ENCODE measurements at regions not wholly inside any gene's neighbourhood (a gene's known extent, or its start where the extent isn't known, plus 50 kb on each side); places are given as distances from the start of the nearest gene placed in this dataset.

- H3K27ac ChIP-seq = no peak overlapping the region
- H3K36me3 ChIP-seq = no peaks in the 10 kb centered on the region
- no peak overlapping the region for H3K4me3 ChIP-seq (ENCODE audit: low read depth, low read length)
- DNase-seq = no peak
- peaks cover 2% of the 10 kb centered on the region for H3K9me3 ChIP-seq (ENCODE audit: severe bottlenecking)
- TF ChIP-seq, protein P1, sequence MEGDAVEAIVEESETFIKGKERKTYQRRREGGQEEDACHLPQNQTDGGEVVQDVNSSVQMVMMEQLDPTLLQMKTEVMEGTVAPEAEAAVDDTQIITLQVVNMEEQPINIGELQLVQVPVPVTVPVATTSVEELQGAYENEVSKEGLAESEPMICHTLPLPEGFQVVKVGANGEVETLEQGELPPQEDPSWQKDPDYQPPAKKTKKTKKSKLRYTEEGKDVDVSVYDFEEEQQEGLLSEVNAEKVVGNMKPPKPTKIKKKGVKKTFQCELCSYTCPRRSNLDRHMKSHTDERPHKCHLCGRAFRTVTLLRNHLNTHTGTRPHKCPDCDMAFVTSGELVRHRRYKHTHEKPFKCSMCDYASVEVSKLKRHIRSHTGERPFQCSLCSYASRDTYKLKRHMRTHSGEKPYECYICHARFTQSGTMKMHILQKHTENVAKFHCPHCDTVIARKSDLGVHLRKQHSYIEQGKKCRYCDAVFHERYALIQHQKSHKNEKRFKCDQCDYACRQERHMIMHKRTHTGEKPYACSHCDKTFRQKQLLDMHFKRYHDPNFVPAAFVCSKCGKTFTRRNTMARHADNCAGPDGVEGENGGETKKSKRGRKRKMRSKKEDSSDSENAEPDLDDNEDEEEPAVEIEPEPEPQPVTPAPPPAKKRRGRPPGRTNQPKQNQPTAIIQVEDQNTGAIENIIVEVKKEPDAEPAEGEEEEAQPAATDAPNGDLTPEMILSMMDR (IDR thresholded peaks at IDR 0.05; ENCODE audit: low read depth, low read length) = no peak
- H3K27me3 ChIP-seq (ENCODE audit: insufficient read depth, low read depth, severe bottlenecking) = no peaks in the 10 kb centered on the region
Measured at GRCh38 chr18:56248610-56249235, 389.7 kb downstream of the TXNL1 start.

DNA sequence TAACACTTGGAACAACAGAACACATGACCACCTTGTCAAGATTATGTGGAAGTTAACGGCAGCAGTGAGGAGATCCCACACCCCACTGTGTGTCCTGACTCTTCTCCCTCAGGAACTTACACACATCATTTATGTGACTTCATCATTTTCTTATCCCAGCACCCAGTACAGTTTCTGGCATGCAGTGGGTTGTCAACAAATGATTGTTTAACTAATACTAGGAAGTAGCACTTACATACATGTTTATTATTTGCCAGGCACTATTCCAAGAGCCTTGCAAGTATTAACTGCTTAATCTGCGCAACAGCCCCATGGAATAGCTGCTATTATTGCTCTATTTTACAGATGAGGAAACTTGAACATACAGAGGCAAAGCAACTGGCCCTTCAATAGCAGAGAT is 391.5 kb downstream of the TXNL1 start:
- H3K9me3 ChIP-seq (ENCODE audit: severe bottlenecking) = peaks cover 10% of the 10 kb centered on the region
- H3K27ac ChIP-seq = no peak overlapping the region
- no peaks in the 10 kb centered on the region for H3K36me3 ChIP-seq
- DNase-seq = no peak
- H3K4me3 ChIP-seq (ENCODE audit: low read depth, low read length) = no peak overlapping the region
- TF ChIP-seq, protein P1 (IDR thresholded peaks at IDR 0.05; ENCODE audit: low read depth, low read length) = no peak
- no peaks in the 10 kb centered on the region for H3K27me3 ChIP-seq (ENCODE audit: insufficient read depth, low read depth, severe bottlenecking)

DNA sequence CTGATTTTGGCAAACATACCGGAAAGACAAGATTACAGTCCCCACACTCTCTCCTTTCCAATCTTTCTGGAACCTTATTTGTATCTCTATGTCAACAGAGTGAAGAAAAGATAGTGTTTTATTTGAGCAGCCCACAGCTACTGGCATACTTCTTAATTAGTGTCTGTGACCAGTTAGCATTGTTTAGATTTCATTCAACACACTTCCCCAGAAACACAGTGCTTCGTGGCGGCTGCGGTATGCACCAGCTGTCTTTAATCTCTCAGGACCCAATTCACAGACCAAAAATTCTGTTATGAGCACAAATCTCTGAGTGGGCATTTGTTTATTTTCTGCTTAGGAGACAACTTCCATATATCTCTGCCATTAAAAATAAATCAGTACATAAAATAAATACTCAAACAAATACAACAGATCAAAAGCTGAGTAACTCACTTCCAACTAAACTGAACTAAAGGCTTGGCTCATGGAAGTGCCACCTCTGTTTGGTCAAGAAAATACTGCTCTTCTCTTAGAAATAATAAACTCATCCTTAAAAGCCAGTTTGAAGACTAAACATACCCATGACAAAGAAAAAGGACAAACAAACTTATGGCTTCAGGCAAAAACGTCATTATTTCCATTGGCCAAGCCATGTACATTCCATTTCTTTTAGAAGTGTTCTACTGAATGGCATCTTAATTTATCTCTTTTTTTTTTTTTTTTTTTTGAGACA is 392.4 kb downstream of the TXNL1 start:
- H3K4me3 ChIP-seq (ENCODE audit: low read depth, low read length) = no peak overlapping the region
- no peaks in the 10 kb centered on the region for H3K27me3 ChIP-seq (ENCODE audit: insufficient read depth, low read depth, severe bottlenecking)
- H3K36me3 ChIP-seq = no peaks in the 10 kb centered on the region
- no peak overlapping the region for H3K27ac ChIP-seq
- no peak for DNase-seq
- TF ChIP-seq, protein P1 (IDR thresholded peaks at IDR 0.05; ENCODE audit: low read depth, low read length) = no peak
- peaks cover 10% of the 10 kb centered on the region for H3K9me3 ChIP-seq (ENCODE audit: severe bottlenecking)

DNA sequence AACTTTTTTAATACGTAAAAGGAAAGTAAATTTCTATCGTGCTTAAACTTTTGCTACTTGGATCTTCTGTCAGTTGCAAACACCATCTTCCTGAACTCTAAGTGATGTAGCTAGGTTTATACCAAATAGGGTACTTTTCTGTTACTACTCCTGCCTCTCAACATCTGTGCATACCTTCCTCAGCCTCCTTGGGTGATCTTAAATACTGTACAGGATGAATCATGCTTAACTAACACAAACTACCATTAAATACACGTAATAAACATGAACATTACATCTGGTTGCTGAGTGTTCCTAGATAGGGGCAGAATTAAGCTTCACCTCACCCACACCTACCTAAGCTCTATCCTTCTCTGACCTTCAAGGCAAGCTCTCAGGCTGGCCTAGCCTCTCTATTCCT is 398.0 kb downstream of the TXNL1 start:
- H3K36me3 ChIP-seq = no peaks in the 10 kb centered on the region
- H3K4me3 ChIP-seq (ENCODE audit: low read depth, low read length) = no peak overlapping the region
- H3K9me3 ChIP-seq (ENCODE audit: severe bottlenecking) = peaks cover 12% of the 10 kb centered on the region
- no peak for DNase-seq
- TF ChIP-seq, protein P1 (IDR thresholded peaks at IDR 0.05; ENCODE audit: low read depth, low read length) = no peak
- H3K27me3 ChIP-seq (ENCODE audit: insufficient read depth, low read depth, severe bottlenecking) = no peaks in the 10 kb centered on the region
- H3K27ac ChIP-seq = no peak overlapping the region

GRCh38 chr18:56238576-56238975 is 399.8 kb downstream of the TXNL1 start:
- H3K27ac ChIP-seq = no peak overlapping the region
- no peak for DNase-seq
- H3K36me3 ChIP-seq = no peaks in the 10 kb centered on the region
- H3K9me3 ChIP-seq (ENCODE audit: severe bottlenecking) = peaks cover 9% of the 10 kb centered on the region
- TF ChIP-seq, protein P1 (IDR thresholded peaks at IDR 0.05; ENCODE audit: low read depth, low read length) = no peak
- H3K27me3 ChIP-seq (ENCODE audit: insufficient read depth, low read depth, severe bottlenecking) = no peaks in the 10 kb centered on the region
- H3K4me3 ChIP-seq (ENCODE audit: low read depth, low read length) = no peak overlapping the region
